Astrocyte (in vitro differentiated cells and primary cell): ENCODE measurements at regions not wholly inside any gene's neighbourhood (a gene's known extent, or its start where the extent isn't known, plus 50 kb on each side); places are given as distances from the start of the nearest gene placed in this dataset.

Source experiments
- EZH2 ChIP-seq: IDR thresholded peaks from 2 replicates; pipeline ENCODE4 v1.6.1; 2012; ENCODE audit warnings: mild to moderate bottlenecking, low read length, inconsistent platforms; ENCODE audit not compliant: insufficient read depth
- TF ChIP-seq, protein P1 (sequence below): IDR thresholded peaks from 2 replicates; pipeline ENCODE4 v1.5.1; 2011; ENCODE audit warnings: low read depth, mild to moderate bottlenecking, inconsistent platforms, low read length, moderate library complexity; ENCODE audit not compliant: insufficient read depth

GRCh38 chr1:176341656-176342055 lies 121.3 kb upstream of the PAPPA2 start:
- TF ChIP-seq, protein P1, sequence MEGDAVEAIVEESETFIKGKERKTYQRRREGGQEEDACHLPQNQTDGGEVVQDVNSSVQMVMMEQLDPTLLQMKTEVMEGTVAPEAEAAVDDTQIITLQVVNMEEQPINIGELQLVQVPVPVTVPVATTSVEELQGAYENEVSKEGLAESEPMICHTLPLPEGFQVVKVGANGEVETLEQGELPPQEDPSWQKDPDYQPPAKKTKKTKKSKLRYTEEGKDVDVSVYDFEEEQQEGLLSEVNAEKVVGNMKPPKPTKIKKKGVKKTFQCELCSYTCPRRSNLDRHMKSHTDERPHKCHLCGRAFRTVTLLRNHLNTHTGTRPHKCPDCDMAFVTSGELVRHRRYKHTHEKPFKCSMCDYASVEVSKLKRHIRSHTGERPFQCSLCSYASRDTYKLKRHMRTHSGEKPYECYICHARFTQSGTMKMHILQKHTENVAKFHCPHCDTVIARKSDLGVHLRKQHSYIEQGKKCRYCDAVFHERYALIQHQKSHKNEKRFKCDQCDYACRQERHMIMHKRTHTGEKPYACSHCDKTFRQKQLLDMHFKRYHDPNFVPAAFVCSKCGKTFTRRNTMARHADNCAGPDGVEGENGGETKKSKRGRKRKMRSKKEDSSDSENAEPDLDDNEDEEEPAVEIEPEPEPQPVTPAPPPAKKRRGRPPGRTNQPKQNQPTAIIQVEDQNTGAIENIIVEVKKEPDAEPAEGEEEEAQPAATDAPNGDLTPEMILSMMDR = no peak
- no peak for TF ChIP-seq EZH2
